GM12891 (cell line): ENCODE measurements at regions not wholly inside any gene's neighbourhood (a gene's known extent, or its start where the extent isn't known, plus 50 kb on each side); places are given as distances from the start of the nearest gene placed in this dataset.

ENCODE experiments used
- PAX5 ChIP-seq: IDR thresholded peaks from 2 replicates; pipeline ENCODE4 v1.6.1; 2011; ENCODE audit warnings: low read length, moderate library complexity, mild to moderate bottlenecking; ENCODE audit not compliant: insufficient read depth, severe bottlenecking
- POLR2A ChIP-seq: IDR thresholded peaks from 2 replicates; pipeline ENCODE4 v1.6.1; 2011; ENCODE audit warnings: low read depth, low read length, control low read depth
- POLR2AphosphoS5 ChIP-seq: IDR thresholded peaks from 2 replicates; pipeline ENCODE4 v1.6.1; 2011; ENCODE audit warnings: low read depth, low read length, control low read depth
- POU2F2 ChIP-seq: IDR thresholded peaks from 2 replicates; pipeline ENCODE4 v1.6.1; 2011; ENCODE audit warnings: low read depth, mild to moderate bottlenecking, control low read depth, low read length, moderate library complexity
- SPI1 ChIP-seq: IDR thresholded peaks from 2 replicates; pipeline ENCODE4 v1.6.1; 2011; ENCODE audit warnings: low read depth, low read length, control low read depth
- TAF1 ChIP-seq: IDR thresholded peaks from 2 replicates; pipeline ENCODE4 v1.6.1; 2011; ENCODE audit warnings: low read depth, low read length, control low read depth

DNA sequence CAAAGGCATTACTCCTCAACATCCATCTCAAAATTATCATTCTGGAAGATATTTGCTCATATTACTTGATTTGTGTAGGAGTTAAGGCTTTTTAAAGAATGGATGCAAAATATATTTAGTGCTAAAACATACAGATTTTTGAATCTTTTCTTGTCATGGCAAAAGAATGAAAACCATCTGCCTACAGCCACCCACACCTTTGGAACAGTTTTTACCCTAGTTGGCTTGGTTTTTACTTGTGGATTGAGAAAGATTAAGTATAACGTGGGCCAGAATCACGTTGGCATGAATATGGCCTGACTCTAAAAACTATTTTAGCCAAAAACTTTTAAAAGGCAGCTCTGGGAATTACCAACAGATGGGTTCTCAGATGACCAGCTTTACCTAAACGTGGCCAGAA, 128.2 kb downstream of the SPAG6 start:
- TF ChIP-seq TAF1: no peak
- no peak for TF ChIP-seq POLR2A
- TF ChIP-seq POLR2AphosphoS5: no peak
- TF ChIP-seq PAX5: no peak
- TF ChIP-seq POU2F2: no peak
- TF ChIP-seq SPI1: no peak
